A549 (cell line): ENCODE measurements at regions not wholly inside any gene's neighbourhood (a gene's known extent, or its start where the extent isn't known, plus 50 kb on each side); places are given as distances from the start of the nearest gene placed in this dataset.

Experiments used
- BHLHE40 ChIP-seq: IDR thresholded peaks from 2 replicates; pipeline ENCODE4 v1.6.1; 2012; ENCODE audit warnings: low read depth, low read length, inconsistent platforms
- CEBPB ChIP-seq, 2 experiments: fragments of >200 bp in 1 of 2; sonication (Bioruptor Twin) in 1 of 2; formaldehyde crosslinking in 1 of 2; IDR thresholded peaks; 2 replicates each; pipeline ENCODE4 v1.6.1; 2012 to 2016
- MAZ ChIP-seq: fragments of 150-350 bp; IDR thresholded peaks from 2 replicates; pipeline ENCODE4 v1.6.1; 2014; ENCODE audit warnings: antibody characterized with exemption, low read depth, low read length, borderline replicate concordance
- PHF8 ChIP-seq: fragments of 200-600 bp; sonication (generic); IDR thresholded peaks from 2 replicates; pipeline ENCODE4 v1.6.1; 2016; ENCODE audit warnings: low read depth, mild to moderate bottlenecking, antibody characterized with exemption, moderate library complexity, borderline replicate concordance
- POLR2A ChIP-seq: IDR thresholded peaks from 2 replicates; pipeline ENCODE4 v1.6.1; 2012; ENCODE audit warnings: mild to moderate bottlenecking, low read length
- TF ChIP-seq, protein P1 (sequence below): fragments of >200 bp; sonication (Bioruptor Twin); formaldehyde crosslinking; IDR thresholded peaks from 3 replicates; pipeline ENCODE4 v1.5.1; 2016

GRCh38 chr7:52911795-52912194, 123.6 kb upstream of the POM121L12 start:
- TF ChIP-seq CEBPB (IDR thresholded peaks at IDR 0.05): no peak
- TF ChIP-seq, protein P1, sequence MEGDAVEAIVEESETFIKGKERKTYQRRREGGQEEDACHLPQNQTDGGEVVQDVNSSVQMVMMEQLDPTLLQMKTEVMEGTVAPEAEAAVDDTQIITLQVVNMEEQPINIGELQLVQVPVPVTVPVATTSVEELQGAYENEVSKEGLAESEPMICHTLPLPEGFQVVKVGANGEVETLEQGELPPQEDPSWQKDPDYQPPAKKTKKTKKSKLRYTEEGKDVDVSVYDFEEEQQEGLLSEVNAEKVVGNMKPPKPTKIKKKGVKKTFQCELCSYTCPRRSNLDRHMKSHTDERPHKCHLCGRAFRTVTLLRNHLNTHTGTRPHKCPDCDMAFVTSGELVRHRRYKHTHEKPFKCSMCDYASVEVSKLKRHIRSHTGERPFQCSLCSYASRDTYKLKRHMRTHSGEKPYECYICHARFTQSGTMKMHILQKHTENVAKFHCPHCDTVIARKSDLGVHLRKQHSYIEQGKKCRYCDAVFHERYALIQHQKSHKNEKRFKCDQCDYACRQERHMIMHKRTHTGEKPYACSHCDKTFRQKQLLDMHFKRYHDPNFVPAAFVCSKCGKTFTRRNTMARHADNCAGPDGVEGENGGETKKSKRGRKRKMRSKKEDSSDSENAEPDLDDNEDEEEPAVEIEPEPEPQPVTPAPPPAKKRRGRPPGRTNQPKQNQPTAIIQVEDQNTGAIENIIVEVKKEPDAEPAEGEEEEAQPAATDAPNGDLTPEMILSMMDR: no peak
- no peak for TF ChIP-seq MAZ
- TF ChIP-seq POLR2A: no peak
- TF ChIP-seq BHLHE40: no peak
- no peak for TF ChIP-seq PHF8
